COLO829 (cell line): ENCODE measurements at regions not wholly inside any gene's neighbourhood (a gene's known extent, or its start where the extent isn't known, plus 50 kb on each side); places are given as distances from the start of the nearest gene placed in this dataset.

Source experiments
- DNase-seq: peaks from one replicate; pipeline ENCODE4 v3.0.0; 2012; ENCODE audit warnings: low spot score

DNA sequence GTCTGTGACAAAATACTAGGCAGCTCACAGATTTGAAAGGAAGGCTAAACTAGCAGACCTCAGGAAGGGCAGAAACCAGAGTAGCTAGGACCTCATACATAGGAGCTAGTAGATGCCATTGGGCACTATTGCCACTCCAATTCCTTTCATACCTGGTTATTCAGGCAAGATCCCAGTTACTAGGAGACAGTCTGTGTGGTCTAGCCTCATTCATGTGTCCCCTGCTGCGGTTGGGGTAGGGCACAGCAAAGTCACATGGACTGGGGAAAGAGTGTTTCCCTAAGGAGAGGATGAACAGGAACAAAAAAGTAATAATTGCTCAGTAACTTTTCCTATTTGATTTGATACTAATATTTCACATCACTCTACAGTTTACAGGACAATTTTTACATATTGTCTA is 204.6 kb upstream of the HEY2 start:
- DNase-seq, result no peak

DNA sequence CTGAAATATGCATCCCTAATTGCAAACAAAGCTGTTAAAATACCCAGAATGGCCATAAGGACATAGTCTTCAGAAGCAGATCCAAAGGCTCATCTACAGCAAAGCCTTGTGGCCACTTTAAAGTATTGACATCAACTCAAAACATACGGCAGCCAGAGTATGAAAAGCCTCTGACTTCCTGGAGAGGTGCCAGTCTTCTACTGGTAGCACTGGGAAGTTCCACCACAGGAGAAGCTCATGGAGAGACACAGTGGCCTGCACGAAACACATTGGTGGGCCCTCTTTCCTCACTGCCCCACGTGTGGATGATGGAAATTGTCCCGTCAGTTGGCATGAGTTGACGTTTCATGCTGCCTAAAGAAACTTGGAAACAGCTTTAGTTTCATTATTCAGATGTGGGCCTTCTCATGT is 202.6 kb upstream of the HEY2 start:
- peak; percentile 26 for DNase-seq

DNA sequence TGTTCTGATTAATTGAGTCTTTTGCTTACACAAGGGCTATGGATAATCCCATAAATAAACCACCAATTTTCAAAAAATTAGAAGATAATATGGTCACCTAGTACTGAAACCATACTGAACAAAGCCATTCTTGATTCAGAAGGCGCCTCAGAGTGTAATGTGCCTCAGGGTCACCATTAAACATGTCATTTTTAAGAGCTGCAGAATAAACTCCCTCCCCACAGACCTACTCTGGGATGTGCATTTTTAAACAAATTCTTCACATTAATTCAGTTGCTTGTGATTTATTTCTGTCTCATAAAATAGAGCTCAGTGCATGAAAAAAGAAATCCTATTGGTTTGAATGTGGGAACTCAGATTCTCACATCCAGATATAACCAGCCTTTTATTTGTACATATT is 202.1 kb upstream of the HEY2 start:
- DNase-seq, result peak; percentile 10

GRCh38 chr6:125549202-125549884 is 200.1 kb upstream of the HEY2 start:
- DNase-seq, result no peak

DNA sequence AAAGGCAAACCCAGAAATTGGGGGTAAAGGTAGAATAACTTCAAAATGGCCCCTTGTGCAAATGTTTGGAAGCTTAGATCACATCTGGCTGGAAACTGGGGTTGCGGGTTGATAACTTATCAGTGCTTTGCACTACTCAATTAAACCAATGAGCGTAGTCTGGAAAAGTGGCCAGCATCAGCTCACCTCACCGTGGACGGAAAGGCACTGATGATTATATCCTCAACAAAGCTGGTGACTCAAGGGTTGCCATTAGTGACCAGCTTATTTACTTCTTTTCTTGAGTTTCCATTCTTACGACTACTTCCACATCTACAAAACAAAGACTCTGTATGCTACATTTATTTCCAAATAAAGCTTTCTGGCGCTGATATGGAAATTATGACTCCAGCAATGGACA is 198.5 kb upstream of the HEY2 start:
- no peak for DNase-seq

DNA sequence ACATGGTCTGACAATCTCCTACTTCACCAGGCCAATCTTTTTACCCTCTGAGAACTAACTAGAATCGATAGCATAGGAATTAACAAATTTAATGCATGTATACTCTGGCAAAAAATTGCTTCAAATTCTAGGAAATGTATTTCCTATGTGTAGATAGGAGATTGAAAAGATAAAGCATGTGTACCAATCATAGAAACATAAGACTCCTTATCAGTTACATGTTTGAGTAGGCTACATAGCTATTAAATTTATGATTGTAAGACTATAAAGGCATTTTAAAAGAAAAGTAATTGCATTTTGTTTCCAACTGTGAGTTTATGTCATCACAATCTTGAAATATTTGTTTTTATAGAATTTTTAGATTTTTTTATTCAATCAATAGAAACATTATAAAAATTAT is 196.6 kb upstream of the HEY2 start:
- DNase-seq, result no peak

GRCh38 chr6:125554456-125554855 is 195.0 kb upstream of the HEY2 start:
- DNase-seq, result no peak

DNA sequence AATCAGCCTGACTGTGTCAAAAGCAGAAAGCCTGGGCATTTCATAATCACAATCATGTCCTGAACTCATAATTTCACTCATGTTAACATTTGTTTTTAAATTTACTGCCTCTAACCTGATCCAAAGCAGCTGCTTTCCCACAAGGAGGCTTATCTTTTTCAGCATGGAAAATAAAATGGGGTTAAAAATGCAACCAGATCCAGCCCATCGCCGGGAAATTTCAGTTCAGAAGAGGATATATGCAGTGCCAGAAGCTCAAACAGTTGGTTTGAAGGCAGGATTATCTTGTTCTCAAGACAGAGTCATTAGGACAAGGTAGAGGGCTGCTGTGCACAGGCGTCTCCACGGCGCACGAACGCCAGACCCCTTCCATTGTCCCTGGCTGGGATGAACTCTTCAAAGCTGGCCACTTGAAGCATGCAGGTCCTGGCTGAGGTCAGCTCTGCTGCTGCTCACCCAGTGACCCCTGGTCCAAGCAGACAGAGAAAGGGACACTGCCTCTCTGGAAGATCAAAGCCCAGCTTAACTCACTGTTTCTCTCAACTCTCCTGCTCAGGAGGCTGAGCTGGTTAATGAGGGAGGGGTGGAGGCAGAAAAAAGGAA is 191.1 kb upstream of the HEY2 start:
- DNase-seq, result no peak

GRCh38 chr6:125558907-125559306 is 190.5 kb upstream of the HEY2 start:
- DNase-seq, result no peak

DNA sequence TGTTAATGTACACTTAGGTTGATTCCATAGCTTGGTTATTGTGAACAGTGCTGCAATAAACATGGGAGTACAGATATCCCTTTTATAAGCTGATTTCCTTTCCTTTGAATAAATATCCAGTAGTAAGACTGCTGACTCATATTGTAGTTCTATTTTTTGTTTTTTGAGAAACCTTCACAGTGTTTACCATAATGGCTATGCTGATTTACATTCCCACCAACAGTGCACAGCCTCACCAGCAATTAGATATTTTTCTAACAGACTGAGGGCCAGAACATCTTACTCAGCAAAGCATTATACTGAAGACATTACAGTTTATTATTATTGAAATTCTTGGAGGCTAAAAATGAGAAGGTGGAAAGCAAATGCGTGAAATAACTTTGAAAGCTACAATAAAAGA is 187.3 kb upstream of the HEY2 start:
- no peak for DNase-seq

GRCh38 chr6:125564941-125565340 is 184.5 kb upstream of the HEY2 start:
- no peak for DNase-seq

DNA sequence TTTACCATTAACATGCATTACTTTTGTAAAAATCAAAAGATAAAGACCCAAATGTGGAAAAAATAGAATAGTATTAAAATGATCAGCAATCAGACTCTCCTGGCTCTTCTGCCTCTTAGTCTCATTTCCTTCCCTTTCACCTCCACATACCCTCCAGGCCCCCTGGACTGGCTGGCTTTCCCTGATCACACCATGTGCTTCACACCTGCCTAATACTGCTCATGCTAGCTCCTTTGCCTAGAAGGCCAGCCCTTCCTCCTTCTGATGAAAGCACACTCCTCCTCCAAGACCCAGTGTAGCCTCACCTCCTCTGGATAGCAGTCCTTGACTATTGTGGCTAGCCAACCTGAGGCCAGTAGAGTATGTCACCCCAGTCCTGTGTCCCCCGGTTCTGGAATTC is 182.0 kb upstream of the HEY2 start:
- DNase-seq, result no peak

- DNase-seq, result no peak
Observed at GRCh38 chr6:125568609-125569008, 180.8 kb upstream of the HEY2 start.

DNA sequence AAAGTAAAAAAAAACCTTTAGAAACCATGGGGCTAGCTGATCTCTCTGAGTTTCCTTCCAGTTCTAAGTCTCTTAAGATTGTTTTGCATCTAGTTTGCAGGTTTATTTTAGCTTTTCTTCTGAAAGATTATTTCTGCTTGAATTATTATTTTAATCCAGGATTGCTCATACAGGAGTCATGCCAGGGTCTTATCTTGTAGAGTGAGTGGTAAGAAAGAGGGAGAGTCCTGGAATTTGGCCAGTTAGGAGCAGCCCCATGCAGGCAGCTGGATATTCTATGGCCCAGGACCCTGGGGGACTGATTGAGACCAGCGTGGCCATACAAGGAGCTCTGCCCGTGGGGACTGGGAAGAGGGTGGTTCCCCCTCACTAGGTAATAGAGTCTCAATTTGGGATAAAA is 178.9 kb upstream of the HEY2 start:
- DNase-seq, result no peak

DNA sequence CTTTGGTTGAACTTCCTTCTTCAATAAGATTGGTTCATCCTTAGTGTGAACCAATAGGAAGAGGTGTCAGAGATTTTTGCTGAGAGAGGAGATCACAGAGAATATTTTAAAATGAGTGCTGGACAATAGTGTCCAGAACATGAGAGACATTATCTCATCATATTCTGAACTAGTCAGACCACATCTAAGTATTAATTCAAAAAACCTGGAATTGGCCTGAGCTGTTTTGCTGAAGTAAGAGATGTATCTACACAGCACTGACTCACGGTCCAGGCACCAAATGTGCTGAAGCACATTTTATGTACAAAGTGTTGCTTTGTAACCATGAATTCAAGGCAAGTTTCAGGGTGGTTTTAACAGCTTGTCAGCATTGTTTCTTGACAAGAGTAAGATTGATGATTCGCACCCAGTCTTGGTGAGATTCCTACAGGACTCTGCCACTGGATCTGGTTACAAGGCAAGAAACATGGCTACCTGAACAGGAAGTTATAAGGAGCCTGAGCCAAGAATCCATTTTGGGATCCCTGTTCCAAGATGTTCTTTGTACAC is 178.2 kb upstream of the HEY2 start:
- no peak for DNase-seq

- DNase-seq, result no peak
Observed at GRCh38 chr6:125574604-125575003, 174.8 kb upstream of the HEY2 start.

DNA sequence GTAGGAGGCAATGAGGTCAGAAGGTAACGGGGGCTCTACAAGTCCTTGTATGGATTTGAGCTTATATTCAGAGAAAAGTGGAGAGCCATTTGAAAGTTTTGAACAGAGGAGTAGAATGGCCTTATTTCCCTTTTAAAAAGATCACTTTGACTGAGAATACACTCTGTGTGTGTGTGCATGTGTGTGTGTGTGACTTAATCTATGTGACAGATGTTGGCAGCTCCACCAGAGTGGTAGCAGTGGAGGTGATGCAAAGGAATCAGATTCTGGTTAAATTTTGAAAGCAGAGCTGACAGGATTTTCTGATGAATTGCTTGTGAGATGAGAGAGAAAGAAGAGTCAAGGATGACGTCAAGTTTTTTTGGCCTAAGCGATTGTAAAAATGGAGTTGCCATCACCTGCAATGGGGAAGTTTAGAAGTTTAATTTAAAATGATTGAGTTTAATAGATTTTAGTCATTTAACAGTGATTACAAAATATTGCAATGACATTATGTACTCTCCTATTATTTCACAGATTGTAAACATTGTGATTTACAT is 172.2 kb upstream of the HEY2 start:
- no peak for DNase-seq

DNA sequence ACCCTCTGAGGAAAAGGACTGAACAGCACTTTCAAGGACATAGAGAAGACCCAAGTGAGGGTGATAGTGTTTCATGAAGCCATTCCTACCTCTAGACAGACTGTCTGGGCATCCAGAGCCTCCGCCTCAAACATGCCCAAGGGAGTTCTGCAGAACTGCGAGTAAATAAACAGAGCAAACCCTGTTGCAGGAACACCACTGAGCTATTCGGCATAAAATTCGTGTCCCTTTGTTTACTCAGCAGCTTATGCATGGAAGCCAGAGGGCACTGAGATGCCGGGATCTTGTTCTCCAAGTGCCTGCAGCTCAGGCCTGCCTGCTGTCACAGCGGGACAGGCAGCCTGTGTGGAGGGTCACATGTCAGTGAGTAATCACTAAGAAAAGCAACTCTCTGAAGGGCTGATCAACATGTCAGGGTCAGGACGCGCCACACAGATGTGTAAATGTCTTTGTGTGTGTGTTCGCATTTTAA is 164.9 kb upstream of the HEY2 start:
- peak; percentile 76 for DNase-seq

DNA sequence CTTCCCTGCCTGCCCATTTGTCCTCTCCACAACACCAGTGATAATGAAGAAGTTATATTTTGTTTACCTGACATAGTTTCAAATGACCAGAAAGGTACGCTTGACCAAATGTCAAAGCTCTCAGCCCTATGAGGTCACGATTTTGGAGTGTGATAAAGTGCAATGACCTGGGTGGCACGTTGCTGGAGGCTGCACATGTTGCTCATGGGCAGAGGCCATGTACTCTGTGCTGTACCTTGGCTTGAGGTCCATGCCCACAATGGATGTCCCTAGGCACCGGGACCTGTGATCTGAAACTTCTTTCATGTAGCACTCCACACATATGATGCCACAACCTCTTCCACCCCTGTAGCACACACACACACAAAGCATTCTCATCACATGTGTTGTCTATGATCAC is 164.0 kb upstream of the HEY2 start:
- no peak for DNase-seq

DNA sequence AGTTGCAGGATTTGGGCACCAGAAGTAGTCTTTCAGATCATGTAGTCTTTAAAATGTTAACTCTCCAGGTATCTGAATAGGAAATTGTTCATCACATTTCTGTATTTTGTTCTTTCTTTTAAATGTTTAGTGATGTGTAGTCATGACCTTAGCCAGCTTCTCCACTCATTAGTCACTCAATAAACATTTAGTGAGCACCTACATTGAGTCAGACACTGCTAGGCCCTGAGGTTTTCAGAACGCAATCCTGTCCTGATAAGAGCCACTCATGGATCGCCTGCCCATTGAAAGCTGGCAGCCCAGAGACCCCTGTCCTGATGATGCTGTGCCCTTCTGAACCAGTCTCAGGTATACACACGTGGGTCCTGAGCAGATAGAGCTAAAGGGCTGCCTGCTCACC is 163.4 kb upstream of the HEY2 start:
- no peak for DNase-seq

- DNase-seq, result no peak
Observed at GRCh38 chr6:125586605-125587004, 162.8 kb upstream of the HEY2 start.

DNA sequence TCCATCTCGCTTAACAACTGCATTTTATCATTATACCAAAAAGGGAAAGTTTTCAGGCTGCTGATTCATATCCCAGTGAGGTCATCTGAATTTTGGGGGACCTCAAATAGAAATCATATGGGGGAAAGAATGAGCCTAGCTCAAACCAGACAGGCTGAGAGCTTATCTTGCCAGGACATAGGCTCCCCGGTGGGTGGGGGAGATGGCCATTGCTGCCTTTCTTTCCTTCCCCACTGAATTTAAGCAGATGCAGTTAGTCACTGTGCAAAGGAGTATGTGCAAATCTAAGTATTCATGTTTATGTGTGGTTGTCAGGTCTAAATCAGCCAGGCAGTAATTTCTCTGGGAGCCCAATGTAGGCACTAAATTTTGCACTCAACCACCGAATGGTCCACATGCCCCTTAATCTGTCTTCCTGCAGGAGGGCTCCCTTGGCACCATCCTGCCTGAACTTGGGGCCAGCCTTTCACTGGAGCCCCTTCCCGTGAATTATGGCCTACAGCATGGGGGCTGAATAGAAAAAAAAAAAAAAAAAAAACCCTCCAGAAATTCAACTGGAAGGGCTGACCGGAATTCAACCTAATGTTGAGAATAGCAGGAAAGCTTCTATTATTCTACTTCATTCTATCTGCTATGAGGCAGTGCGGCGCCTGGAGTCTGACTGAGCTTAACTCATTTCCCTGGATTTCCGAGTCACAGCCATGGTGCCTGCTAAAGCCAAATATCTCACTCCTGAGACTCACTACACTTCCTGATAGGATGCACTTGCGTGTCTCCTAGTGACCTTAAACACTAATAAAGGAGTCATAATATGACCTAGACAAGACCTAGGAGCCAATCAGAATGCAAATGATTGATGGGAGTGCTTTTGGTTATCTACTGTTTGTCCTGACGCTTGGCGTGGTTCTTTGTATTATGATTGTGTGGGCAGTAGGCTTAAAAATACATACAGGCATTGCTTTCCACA is 161.5 kb upstream of the HEY2 start:
- no peak for DNase-seq
